Mammary epithelial cell (primary cell): ENCODE measurements at regions not wholly inside any gene's neighbourhood (a gene's known extent, or its start where the extent isn't known, plus 50 kb on each side); places are given as distances from the start of the nearest gene placed in this dataset.

Experiments used
- CTCF ChIP-seq, 2 donors: IDR thresholded peaks in 1 of 2; conservative IDR thresholded peaks in 1 of 2; 2 replicates each; pipeline ENCODE4 v1.5.1; 2011 to 2012; ENCODE audit warnings: inconsistent platforms in 2 of 2, low read length in 2 of 2, mild to moderate bottlenecking in 2 of 2, control low read depth in 1 of 2, low read depth in 1 of 2; ENCODE audit not compliant: insufficient read depth in 1 of 2; ENCODE audit errors: extremely low read depth in 1 of 2
- EZH2 ChIP-seq: IDR thresholded peaks from 2 replicates; pipeline ENCODE4 v1.6.1; 2012; ENCODE audit warnings: low read length, inconsistent platforms, borderline replicate concordance

GRCh38 chr1:213418268-213419071 is 367.4 kb downstream of the RPS6KC1 start:
- no peak for TF ChIP-seq CTCF (conservative IDR thresholded peaks at IDR 0.05 in 1 of 2, IDR thresholded peaks at IDR 0.05 in 1 of 2; ENCODE audit: extremely low read depth in 1 of 2, insufficient read depth in 1 of 2, low read depth in 1 of 2, low read length in 2 of 2)
- TF ChIP-seq EZH2, result no peak
